GM10266 (cell line): ENCODE measurements at regions not wholly inside any gene's neighbourhood (a gene's known extent, or its start where the extent isn't known, plus 50 kb on each side); places are given as distances from the start of the nearest gene placed in this dataset.

Experiments
- DNase-seq: peaks from one replicate; pipeline ENCODE4 v3.0.0; 2012; ENCODE audit errors: extremely low spot score
- TF ChIP-seq, protein P1 (sequence below): IDR thresholded peaks from 2 replicates; pipeline ENCODE4 v1.5.1; 2012; ENCODE audit warnings: mild to moderate bottlenecking, low read depth; ENCODE audit not compliant: control insufficient read depth, insufficient read depth; ENCODE audit errors: missing control alignments

- TF ChIP-seq, protein P1, sequence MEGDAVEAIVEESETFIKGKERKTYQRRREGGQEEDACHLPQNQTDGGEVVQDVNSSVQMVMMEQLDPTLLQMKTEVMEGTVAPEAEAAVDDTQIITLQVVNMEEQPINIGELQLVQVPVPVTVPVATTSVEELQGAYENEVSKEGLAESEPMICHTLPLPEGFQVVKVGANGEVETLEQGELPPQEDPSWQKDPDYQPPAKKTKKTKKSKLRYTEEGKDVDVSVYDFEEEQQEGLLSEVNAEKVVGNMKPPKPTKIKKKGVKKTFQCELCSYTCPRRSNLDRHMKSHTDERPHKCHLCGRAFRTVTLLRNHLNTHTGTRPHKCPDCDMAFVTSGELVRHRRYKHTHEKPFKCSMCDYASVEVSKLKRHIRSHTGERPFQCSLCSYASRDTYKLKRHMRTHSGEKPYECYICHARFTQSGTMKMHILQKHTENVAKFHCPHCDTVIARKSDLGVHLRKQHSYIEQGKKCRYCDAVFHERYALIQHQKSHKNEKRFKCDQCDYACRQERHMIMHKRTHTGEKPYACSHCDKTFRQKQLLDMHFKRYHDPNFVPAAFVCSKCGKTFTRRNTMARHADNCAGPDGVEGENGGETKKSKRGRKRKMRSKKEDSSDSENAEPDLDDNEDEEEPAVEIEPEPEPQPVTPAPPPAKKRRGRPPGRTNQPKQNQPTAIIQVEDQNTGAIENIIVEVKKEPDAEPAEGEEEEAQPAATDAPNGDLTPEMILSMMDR, result peak; percentile 45
- DNase-seq, result peak; percentile 71
Measured at GRCh38 chr11:43579171-43579918, 101.2 kb upstream of the HSD17B12 start.

GRCh38 chr11:43579919-43580276 is 100.6 kb upstream of the HSD17B12 start:
- DNase-seq, result peak; percentile 44
- TF ChIP-seq, protein P1, result no peak

DNA sequence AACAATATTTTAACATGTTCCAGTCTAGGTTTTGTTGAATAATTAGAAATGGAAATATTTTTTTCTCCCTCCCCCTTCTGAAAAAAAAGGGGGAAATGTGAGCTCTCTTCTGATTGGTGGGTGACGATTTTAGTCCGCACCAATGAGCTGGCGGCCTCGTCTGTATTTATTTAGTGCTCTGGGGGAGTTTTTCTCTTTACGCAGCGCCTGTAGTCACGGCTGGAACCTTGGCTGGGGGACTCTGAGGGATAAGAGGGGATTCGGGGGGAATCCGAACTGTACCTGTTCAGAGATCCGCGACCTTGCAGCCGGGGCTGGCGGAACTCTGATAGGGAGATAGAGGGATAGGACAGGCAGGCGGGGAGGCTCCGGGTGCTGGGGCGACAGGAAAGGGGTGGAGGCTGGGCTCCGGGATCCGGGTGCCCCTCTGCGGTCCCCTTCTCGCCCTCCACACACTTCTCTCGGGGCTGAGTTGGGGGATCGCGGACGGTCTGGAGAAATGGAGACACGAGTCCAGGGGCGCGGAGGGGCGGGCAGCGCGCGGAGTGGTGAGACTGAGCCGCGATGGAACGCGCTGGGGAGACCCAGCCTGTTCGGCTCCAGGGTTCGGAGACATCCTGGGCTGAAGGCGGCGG is 99.7 kb upstream of the HSD17B12 start:
- DNase-seq, result no peak
- TF ChIP-seq, protein P1, result no peak

DNA sequence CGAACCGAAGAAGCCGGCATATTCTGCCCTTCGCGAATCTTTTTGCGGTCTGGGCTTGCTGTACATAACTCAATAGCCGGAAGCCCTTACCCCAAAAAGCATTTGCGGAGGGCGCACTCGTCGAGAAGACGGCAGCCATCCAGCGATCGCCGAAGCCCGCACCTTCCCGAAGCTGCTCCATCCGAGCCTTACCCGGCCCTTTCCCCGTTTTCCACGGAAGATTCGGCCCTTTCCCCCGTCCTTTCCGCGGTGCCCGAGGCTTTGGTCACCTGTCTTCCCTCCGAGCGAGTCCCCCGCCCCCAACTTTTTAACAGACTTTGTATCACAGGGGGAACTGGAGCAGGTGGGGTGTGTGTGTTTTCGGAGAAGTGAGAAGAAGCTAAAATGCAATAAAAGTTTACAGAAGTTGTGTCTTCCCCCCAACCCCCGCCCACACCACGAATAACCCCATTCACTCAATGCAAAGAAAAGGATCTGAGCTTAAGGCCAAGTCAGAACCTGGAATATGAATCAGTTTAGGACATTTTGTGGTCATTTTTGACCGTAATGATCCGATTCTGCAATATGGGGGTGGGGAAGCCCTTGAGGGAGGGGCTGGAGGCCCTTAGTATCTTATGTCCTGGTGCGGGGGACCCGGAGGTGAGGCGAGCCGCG is 99.0 kb upstream of the HSD17B12 start:
- DNase-seq, result no peak
- TF ChIP-seq, protein P1, result no peak

GRCh38 chr11:43582024-43582862 is 98.3 kb upstream of the HSD17B12 start:
- TF ChIP-seq, protein P1, result no peak

GRCh38 chr11:43582863-43583462 is 97.6 kb upstream of the HSD17B12 start:
- no peak for DNase-seq
- TF ChIP-seq, protein P1, result no peak

More at GRCh38 chr11:43582024-43582862, 98.3 kb upstream of the HSD17B12 start:
- no peak for DNase-seq
